DLD1 (cell line): ENCODE measurements at regions not wholly inside any gene's neighbourhood (a gene's known extent, or its start where the extent isn't known, plus 50 kb on each side); places are given as distances from the start of the nearest gene placed in this dataset.

Experiments used
- in situ Hi-C: cut with HindIII; loops from 2 replicates; pipeline ENCODE4 v1.10.0; 2017; ENCODE audit warnings: low sequenced_read_pairs

DNA sequence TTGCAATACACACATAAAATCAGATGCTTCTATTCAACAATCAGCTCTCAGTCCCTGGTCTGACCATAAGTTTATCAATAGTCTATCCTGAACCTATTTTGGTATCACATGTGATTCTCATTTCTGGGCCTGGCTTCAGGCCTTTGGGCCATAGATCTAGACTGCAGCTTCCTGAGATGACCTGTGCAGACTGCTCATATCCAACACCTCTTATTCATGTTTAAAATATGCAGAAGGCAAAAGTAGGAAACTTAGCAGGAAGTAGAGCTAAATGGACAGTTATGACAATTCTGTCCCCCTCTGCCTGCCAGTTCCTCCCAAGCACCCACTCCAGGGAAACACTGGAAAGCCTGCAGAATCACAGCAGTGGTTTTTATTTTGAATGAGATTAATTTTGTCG is 53.3 kb downstream of the C7orf25 start:
- in situ Hi-C loops, result no loop called here

DNA sequence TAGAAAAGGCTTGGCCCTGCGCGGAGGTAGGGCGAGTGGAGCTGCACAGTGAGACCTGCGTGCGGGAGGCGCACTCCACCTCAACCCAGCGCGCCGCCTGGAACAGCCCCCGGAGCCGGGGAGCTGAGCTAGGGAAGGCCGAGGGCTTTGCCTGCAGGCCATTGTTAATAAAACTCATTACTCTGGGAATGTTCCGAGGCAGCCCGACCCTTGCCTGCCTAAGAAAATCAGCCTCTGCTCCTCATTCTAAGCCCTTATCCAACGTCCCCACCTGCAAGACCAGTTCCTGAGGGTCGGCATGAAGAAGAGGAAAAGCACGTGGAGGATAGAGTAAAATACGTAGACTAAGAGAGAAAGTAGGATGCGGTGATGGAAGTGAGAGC is 55.3 kb downstream of the C7orf25 start:
- in situ Hi-C loops, result no loop called here

DNA sequence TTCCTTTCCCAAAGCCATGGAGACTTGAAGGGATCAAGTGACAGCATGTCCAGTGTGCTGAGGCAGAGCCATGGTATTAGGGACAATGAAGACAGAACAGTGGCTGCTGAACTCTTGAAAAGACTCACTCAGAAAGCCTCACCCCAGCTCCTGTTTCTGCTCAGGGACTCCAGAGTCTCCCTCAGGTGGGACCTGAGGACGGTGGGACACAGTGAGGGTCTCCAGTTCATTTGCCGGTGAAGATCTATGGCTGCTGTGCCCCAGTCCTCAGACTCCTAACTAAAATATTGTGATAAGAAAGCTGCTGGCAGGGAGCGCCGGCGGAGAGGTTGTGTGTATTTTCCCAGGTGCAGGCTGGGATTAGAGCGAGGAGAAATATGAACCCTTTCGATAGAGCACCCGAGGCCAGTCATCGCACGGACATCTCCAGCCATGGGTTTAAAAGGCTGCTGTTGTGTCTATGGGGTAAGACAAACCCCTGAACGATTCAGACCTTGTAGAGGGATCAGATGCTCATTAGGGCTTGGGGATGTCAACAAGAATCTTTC is 57.2 kb downstream of the C7orf25 start:
- in situ Hi-C loops, result no loop called here

DNA sequence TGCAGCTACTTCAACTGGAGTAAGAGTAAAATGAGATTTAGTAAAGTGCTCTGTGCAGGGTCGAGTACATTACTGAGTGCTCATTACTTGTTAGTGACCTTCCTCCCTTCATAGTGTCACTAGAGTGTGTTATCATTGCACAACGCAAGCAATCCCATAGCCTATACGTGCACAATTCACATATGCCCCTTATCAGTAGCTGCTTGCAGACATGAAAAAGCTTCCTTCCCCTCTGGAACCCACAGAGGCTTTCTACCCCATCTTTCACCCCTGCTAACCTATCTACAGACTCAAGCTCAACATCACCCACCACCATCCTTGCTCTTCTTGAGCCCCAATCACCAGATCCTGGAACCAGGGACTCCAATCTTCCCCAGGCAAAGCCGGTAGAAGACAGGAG is 59.3 kb downstream of the C7orf25 start:
- in situ Hi-C loops, result no loop called here

DNA sequence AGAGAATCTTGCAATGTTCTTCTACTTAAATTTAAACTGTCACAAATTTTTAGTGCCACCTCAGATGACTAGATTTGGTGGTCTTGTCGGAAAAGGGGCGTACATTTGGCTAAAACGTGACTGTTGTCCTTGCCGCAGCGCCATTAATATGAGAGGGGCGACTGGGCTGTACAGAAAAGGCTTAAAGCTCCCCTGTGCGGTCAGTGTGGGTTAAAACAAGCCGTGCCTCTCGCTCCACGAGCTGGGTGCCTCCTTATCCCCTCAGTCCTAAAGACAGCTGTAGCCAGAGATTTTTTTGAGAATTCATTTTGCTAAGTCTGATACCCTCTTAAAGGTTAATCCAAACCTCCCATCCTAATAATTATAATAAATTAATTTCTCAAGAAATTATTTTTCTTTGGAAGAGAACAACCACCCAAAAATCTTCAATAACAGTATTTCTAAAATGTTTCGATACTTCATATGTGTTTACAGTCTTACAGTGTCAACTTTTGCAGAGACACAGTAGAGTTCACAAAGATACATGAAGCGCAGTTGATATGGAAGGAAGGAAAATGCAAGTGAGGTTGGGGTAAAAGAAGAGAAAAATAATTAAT is 68.6 kb downstream of the C7orf25 start:
- in situ Hi-C loops, result loop anchor here (25.0 kb wide), 1 partner anchor 906 kb away; no protein-coding TSS in a partner anchor

DNA sequence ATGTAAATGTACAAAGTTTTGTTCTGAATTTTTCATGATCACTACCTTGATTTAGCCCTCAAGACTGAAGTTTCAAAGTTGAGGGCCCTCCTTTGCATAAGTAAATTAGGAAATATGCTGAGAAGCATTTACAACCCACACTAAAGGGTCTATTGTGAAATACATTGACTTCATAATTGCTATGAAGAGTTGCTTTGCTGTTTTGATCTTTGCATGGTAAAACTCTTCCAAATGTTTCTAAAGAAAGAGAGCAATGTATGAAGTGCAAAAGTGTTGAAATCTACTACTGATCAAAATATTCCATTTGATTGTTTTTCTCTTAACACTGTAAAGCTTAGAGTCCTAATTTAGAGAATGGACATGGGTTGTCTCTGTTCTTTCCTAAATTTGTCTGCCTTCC is 77.2 kb downstream of the C7orf25 start:
- in situ Hi-C loops, result loop anchor here (25.0 kb wide), 1 partner anchor 897 kb away; no protein-coding TSS in a partner anchor

DNA sequence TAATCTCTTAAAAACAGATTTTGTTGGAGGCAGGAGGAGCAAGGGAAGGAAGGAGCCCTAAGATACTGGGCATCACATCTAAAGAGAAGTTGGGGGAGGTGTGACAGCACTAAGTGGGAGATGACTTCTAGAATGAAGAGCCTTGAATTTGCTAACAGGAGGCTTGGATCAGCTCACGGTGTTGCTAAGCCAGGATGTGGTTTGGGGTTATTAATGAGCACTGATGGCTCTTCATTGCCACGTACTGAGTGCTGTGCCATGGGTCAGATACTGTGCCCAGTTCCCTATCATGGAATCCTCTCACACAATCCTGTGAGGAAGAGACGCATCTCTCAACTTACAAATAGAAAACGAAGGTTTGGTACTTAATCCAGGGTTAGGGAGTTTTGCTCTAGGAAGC is 78.5 kb downstream of the C7orf25 start:
- in situ Hi-C loops, result loop anchor here (25.0 kb wide), 1 partner anchor 896 kb away; no protein-coding TSS in a partner anchor

DNA sequence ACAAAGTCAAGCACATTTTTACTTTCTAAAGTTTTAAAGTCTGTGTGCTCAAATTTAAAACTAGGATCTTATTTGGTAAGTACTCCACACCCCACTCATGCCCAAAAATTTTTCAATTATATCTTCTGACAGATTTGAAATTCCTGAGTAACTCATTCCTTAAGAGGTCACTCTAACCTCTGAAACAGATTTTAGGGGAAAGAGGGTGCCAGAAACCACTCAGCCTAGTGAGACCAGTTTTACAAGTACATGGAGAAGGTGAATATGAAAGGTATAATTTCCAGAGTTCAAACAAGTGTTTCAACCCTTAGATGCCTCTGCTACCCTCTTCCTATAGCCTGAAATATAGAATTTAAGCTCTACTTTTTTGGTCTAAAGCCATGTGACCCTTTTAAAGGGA is 79.2 kb downstream of the C7orf25 start:
- in situ Hi-C loops, result loop anchor here (25.0 kb wide), 1 partner anchor 895 kb away; no protein-coding TSS in a partner anchor

DNA sequence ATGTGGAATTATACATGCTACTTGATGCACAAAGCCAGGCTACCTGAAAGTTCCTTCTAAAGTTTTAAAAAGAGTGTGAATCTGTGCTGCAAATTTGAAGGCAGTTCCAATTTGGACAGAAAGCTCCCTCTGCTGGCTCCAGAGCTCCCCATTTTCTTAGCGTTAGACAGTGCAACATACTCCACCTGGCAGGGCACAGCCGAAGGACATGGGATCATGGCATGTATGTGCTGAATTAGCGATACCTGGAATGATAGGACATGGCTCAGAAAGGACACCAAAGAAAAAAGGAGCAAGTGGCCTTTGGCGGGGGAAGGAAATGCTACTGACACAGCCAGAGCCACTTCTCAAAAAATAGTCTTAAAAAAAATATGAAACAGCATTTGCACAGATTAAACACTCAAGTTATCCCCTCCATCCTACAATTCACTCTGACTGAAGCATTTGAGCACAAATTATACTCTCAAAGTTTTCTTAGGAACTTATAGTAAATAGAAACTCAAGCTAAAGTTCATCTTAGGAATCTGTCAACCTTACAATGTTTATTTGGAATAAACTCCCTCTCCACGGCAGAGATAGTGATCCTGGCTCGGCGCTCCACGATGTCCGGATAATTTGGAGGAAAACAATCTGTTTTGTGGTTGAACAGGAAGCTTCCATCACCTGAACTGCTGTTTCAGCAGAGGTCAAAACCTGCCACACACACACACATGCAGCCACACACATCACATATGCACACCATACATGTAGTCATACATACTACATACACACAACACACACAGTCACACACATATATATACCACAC is 80.0 kb downstream of the C7orf25 start:
- in situ Hi-C loops, result loop anchor here (25.0 kb wide), 1 partner anchor 895 kb away; no protein-coding TSS in a partner anchor

DNA sequence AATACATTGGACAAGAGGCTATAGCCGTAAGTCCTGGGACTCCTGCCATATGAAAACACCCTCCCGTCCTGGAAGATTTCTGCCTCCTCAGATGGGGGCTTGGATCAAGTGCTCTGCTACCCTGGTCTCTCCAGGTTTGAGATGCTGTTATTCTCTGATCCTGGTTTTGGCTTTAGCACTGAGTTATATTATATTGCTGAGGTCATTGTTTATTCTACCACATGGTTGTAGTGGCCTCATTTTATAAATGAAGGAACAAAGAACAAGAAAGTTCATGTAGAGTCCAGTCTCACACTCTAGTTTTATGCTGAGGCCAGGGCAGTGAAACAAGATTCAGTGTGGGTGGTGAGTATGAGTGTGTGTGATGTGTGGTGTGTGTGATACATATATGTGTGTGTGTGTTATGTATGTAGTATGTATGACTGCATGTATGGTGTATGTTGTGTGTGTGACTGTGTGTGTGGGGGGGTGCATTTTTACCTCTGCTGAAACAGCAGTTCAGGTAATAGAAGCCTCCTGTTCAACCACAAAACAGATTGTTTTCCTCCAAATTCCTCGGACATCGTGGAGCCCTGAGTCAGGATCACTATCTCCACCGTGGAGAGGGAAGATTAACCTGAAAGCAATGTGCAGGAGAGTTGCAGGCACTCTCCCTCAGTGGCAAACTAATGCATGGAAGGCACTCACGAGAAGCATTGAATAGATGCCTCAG is 80.7 kb downstream of the C7orf25 start:
- in situ Hi-C loops, result loop anchor here (25.0 kb wide), 1 partner anchor 894 kb away; no protein-coding TSS in a partner anchor

DNA sequence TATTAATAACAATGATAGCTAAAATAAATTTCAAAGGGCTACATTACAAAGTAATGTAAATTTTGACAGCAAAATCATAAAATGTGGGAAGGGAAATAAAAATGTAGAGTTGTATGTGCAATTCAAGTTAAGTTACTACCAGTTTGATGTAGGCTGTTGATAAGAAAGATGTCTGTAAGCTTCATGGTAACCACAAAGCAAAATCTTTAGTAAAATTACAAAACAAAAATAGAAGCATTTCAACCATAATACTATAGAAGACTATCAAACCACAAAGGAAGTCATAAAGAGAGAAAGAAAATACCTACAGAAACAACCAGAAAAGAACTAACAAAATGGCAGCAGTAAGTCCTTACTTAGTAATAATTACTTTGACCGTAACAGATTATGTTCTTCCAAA is 99.1 kb downstream of the C7orf25 start:
- in situ Hi-C loops, result no loop called here

DNA sequence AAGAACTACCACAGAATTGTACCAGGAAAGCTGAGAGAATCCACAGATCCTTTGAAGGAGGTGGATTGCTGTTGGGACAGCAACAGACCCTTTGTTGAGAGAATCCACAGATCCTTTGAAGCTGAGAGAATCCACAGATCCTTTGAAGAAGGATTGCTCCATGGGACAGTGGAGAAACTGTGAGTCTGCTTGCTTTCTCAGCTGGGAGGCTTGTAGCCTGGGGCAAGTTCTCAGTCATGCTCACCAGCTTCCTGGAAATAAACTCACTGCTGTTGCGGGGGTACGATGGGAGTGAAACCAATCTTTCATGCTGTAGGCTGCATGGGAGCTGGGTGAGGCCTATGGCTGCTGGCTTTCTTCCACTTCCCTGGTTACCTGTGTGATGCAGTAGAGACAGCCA is 106.3 kb downstream of the C7orf25 start:
- in situ Hi-C loops, result no loop called here

DNA sequence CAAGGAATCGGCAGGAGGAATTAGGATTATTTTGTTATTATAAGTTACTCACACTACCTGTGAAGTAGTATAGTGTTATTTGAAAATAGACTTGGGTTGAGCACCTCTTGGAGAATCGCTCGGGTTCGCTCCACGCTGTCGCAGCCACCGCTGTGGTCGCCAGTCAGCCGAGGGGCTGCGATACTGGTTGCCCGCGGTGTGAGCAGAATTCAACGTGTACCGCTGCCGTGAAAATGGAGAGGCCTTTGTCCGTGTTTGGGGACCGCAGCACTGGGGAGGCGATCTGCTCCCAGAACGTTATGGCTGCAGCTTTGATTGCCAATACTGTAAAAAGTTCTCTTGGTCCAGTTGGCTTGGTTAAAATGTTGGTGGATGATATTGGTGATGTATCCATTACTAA is 117.2 kb downstream of the C7orf25 start:
- in situ Hi-C loops, result no loop called here

DNA sequence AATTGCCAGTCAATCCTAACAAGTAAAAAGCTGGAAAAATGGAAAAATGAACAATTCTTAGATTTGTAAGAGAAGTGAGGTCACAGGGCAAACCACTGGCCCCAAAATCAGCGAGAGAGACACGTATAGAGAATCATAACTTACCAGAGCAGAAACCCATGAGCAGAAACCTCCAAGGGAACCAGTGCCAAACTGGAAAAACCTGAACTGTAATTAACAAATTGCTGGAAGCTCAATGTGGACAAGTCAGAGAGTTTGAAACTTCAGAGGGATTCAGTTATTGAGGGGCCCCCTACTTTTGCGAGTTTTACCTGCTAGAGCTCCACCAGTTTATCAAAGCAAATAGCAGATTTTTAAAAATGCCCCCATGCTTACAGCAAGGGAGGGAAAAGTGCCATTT is 119.0 kb downstream of the C7orf25 start:
- in situ Hi-C loops, result no loop called here

DNA sequence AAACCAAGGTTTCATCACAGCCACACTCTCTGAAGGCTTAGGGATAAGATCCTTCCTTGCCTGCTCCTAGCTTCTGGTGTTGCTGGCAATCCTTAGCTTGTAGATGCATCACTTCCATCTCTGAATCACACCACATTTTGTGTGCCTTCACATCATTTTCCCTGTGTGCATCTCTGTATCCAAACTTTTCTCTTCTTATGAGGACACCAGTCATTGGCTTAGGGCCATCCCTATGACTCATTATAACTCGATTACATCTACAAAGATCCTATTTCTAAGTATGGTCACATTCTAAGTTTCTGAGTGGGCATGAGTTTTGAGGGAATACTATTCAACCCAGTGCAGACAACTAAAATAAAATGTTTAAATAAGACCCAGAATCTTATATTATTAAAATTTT is 121.7 kb downstream of the C7orf25 start:
- in situ Hi-C loops, result no loop called here

DNA sequence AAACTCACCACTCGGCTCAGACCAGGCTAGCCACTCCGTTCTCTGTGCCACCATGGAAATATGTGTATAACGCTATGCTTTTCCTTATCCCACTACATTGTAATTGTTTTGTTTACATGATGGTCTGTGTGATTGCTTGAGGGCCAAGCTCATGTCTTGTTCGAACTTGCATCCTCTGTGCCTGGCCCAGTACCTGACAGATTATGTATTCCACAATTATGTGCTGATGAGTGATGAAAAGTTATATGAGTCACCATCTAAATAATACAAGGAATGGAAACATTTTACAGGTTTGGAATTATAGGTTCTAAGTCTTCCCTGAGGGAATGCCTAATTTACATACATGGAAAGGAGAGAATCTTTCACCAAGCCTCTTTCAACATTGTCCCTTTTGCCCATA is 137.4 kb downstream of the C7orf25 start:
- in situ Hi-C loops, result no loop called here

DNA sequence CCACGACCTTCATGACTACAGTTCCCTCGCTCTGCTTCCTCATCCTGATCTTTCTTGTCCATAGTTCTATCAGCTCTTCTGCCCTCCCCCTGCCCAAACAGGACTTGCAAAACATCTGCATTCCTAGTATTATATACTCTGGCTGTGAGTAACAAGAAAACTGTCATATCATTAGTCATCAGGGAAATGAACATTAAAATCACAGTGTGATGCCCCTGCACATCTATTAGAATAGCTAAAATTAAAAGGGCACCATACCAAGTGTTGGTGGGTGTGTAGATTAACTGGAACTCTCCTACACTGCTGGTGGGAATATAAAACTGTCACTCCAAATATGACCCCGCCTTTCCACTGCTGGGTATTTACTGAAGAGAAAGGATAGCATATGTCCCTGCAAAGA is 141.8 kb downstream of the C7orf25 start:
- in situ Hi-C loops, result no loop called here

DNA sequence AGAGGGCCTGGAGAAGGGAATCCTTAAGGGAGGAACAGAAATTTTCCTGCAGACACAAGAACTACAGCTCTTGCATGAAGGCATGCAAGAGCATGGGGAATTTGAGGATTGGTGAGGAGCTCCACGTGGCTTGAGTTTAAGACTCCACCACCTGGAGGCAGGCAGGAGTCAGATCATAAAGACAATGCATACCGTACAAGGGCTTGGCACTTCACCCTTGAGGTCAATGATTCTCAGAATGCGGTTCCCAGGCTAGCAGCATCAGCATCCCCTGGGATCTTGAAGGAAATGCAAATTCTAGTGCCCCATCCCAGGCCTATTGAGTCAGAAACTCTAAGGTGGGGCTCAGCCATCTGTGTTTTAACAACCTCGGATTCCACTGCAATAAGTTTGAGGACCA is 143.8 kb downstream of the C7orf25 start:
- in situ Hi-C loops, result no loop called here

DNA sequence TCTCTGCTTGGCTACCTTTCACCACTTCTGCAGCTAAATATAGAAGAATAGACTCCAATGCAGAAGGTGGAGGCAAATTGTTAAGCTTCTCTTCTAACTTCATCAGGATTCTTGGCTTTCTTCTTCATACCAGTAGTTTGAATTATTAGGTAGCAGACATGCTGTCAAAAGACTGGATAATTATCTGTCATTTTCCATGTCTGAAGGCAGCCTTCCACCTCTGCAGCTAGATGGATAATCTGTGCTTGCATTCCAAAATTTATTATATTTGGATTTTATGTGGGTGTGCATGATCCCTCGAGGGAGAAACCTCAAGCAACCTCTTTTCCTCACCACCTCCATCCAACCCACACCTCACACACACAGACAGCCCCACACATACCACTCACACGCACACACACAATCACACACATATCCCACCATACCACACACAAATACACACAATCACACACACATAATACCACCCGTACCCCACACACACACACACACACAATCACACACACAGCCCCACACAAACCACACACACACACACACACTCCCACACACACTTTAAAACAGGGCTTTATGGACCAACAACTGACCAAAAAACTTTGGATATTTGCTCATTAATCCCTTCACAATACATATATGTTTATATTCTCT is 145.0 kb downstream of the C7orf25 start:
- in situ Hi-C loops, result no loop called here

DNA sequence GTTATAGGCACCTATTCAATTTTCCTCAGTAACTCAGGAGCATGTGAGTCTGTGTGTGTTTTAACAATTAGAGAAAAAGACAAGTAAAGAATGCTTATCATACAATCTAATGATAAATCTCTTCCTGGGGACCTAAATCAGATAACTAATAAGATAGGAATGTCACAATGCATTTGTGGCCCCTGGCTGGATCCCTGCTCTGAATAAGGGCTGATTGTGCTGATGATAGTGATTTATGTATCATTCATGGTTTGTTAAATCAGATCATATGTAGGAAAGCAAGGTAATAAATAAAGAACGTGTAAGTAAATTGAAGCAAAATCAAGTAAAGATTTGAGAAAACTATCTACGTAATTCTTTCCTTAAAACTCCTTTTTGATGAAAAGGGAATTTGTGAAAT is 145.9 kb downstream of the C7orf25 start:
- in situ Hi-C loops, result no loop called here

DNA sequence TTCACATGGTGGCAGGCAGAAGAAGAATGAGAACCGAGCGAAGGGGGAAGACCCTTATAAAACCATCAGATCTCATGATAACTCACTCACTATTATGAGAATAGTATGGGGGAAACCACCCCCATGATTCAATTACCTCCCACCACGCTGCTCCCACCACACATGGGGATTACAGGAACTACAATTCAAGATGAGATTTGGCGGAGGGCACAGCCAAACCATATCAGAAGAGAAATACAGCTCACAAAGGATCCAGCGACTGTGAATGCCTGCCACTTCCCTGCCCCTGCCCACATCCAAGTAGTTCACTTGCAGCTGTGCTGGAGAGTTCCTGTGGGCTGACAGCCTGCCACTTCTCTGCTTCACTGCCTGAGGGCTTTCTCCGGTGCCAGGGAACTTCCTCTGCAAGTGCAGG is 148.7 kb downstream of the C7orf25 start:
- in situ Hi-C loops, result no loop called here
